Midbrain (tissue), 1 donor: ENCODE measurements at regions not wholly inside any gene's neighbourhood (a gene's known extent, or its start where the extent isn't known, plus 50 kb on each side); places are given as distances from the start of the nearest gene placed in this dataset.

Experiments used
- DNase-seq: peaks from one replicate; lab custom pipeline; 2025; lab: John Stamatoyannopoulos, UW

GRCh38 chr2:122236152-122236874, 480.9 kb downstream of the TSN start:
- DNase-seq = no peak

DNA sequence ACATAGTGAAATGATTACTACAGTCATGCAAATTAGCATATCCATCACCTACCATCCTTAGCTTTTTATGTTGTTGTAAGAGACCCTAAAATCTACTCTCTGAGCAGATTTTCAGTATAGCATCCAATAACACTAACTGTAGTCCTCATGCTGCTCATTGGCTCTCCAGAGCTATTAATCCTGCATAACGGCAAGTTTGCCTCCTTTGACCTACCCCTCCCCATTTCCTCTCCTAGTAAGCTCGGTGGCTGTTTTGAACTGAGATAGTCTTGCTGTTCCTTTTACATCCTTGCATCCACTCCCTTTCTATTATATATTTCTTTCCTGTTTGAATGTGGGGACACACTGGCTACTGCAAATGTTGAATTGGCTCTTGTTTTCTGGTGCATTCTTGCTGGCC, 481.5 kb downstream of the TSN start:
- DNase-seq = no peak

DNA sequence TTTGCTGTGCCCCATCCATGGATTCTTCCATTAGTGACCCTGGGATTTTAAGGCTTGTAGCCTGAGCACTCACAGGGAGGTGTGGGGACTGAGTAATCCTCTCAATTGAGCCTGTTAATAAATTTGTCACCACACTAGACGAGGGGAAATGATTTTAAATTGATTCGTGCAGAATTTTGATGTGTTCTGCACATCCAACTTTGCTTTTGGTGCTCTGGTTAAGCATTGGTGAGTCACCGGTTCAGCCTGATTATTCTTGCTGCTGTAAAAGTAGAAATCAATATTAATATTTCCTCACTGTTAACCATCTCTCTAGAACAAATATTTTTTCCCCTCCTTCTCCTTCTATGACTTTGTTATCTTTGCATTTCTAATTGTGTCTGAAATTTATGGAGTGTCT, 482.0 kb downstream of the TSN start:
- no peak for DNase-seq

GRCh38 chr2:122238006-122238559, 482.6 kb downstream of the TSN start:
- no peak for DNase-seq

GRCh38 chr2:122239440-122239839, 484.0 kb downstream of the TSN start:
- DNase-seq = no peak

DNA sequence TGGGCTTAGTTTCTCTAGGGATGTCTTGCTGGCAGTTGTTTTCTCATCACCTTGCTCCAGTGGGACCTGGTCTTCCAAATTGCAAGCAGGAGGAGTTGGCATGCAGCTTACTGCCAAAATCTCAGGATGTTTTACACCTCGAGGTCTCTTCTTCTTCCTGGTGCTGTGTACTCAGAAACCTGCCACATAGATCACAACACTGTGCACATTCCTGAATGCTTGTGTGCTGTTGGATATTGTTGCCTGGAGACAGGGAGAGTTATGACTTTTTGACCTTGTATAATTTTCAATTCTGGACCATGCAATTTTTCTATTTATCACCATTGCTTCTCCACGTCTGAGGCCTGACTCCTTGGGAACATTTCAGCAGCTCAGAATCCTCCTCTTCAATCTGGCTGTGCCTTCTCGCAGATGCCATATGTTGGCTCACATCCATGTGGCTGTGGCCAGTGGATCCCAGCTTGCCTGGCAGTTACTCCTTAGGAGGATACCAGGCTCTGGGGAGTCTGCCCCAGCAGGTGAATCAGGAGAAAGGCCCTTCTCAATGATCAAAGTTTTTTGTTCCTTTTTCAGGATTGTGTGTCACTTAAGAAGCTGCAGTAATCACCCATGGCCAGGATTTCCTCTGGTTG, 489.3 kb downstream of the TSN start:
- DNase-seq = no peak

DNA sequence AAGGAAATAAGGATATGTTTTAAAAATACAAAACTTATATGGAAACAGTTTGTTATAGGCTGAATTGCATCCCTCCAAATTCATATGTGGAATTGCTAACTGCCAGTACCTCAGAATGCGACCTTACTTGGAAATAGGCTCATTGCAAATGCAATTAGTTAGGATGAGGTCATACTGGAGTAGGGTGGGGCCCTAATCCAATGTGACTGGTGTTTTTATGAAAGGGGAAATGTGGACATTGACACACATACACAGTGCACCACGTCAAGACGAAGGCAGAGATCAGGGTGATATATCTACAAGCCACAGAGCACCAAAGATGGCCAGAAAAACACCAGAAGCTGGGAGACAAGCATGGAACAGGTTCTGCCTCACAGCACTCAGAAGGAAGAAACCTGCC, 494.2 kb downstream of the TSN start:
- no peak for DNase-seq

- DNase-seq = no peak
Observed at GRCh38 chr2:122251158-122251557, 495.7 kb downstream of the TSN start.

DNA sequence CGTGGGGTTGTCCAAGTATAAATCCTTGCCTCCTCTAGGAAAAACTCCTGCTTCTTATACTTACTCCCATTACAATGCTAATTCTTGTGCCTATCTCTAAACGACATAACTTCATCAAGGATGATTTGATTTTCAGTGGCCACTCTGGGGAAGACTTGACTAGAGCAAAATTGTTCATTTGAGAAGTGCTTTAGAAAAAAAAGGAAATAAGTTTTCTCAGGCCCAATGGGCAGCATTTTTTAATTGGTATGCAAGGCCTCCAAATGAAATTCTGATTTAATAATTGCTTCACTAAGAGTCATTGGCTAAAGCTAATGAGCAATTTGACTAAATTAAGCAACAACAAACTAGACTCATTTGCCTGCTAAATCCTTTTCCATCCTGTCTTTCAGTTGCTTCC, 496.1 kb downstream of the TSN start:
- no peak for DNase-seq

- no peak for DNase-seq
Observed at GRCh38 chr2:122255924-122256323, 500.5 kb downstream of the TSN start.

- DNase-seq = no peak
Observed at GRCh38 chr2:122261911-122262310, 506.5 kb downstream of the TSN start.

- no peak for DNase-seq
Observed at GRCh38 chr2:122263746-122264145, 508.3 kb downstream of the TSN start.

- DNase-seq = no peak
Observed at GRCh38 chr2:122266636-122267035, 511.2 kb downstream of the TSN start.

GRCh38 chr2:122267947-122268346, 512.5 kb downstream of the TSN start:
- no peak for DNase-seq

DNA sequence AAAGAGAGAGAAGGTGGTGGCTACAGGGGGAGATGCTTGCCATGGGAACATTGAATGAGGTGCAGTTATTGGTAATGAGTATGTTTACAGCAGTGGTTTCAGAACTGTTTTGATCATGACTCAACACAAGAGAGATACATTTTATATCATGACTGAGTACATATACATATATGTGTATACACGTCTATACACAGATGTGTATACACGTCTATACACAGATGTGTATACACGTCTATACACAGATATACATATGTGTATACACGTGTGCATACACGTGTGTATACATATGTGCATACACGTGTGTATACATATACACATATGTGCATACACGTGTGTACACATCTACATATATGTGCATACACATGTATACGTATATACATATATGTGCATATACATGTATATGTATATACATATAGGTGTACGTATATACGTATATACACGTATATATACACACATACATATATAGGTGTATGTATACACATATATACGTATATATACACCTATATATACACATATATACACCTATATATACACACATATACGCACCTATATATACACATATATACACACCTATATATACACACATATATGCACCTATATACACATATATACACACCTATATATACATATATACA, 518.5 kb downstream of the TSN start:
- DNase-seq = no peak

- DNase-seq = no peak
Observed at GRCh38 chr2:122277956-122278355, 522.5 kb downstream of the TSN start.

GRCh38 chr2:122300758-122301157, 545.3 kb downstream of the TSN start:
- no peak for DNase-seq

DNA sequence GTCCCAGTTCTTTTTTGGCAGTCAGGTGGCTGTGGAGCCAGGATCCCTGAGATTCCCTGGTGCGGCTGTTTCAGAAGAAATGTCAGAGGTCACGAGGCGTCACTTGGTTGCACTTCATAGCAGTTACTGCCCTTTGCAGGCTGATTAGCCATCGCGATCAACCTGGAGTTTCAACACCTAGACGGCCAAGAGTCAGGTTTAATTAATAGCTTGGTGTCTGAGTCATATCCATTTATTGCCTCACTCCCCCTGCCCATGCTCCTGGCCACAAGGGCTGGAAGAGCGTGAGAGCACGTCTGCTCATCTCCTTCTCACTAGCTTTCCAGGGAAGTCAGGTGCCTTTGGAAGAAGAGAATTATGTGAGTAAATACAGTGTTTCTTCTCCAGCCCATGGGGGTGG, 552.3 kb downstream of the TSN start:
- DNase-seq = no peak

- no peak for DNase-seq
Observed at GRCh38 chr2:122315306-122315705, 559.9 kb downstream of the TSN start.

- no peak for DNase-seq
Observed at GRCh38 chr2:122319539-122320132, 564.2 kb downstream of the TSN start.

GRCh38 chr2:122322815-122323214, 567.4 kb downstream of the TSN start:
- DNase-seq = no peak

GRCh38 chr2:122323927-122324326, 568.5 kb downstream of the TSN start:
- DNase-seq = no peak

GRCh38 chr2:122326471-122326870, 571.0 kb downstream of the TSN start:
- DNase-seq = no peak
